Activated CD4-positive, CD25-positive, alpha-beta regulatory T cell treated with anti-CD3 and anti-CD28 coated beads, Interleukin-2, amount 50 U/mL, for 24 hours (primary cell): ENCODE measurements at regions not wholly inside any gene's neighbourhood (a gene's known extent, or its start where the extent isn't known, plus 50 kb on each side); places are given as distances from the start of the nearest gene placed in this dataset.
"Not testable (repeated sequence)": the region's sequence is repeated elsewhere in the genome, so short reads cannot be mapped to it uniquely, and the experiment has no call there.

Experiments used
- ATAC-seq, 2 donors: fragments of 150-1000 bp; cut with Tn5 transposase; one replicate each; pipeline ENCODE4 v1.10.0; 2021; ENCODE audit warnings: mild to moderate bottlenecking in 1 of 2, moderate library complexity in 1 of 2

GRCh38 chr3:186453531-186453930, 90.6 kb downstream of the CRYGS start:
- ATAC-seq, result no peak

- ATAC-seq, result no peak
Measured at GRCh38 chr3:186452517-186452916, 90.5 kb upstream of the DGKG start.

- no peak for ATAC-seq
Measured at GRCh38 chr3:186451371-186451770, 89.3 kb upstream of the DGKG start.

GRCh38 chr3:186444974-186445373, 82.9 kb upstream of the DGKG start:
- ATAC-seq, result no peak

GRCh38 chr3:186444288-186444687, 82.3 kb upstream of the DGKG start:
- no peak for ATAC-seq

- not testable (repeated sequence) for ATAC-seq
Measured at GRCh38 chr3:186442979-186443378, 80.9 kb upstream of the DGKG start.

GRCh38 chr3:186442162-186442561, 80.1 kb upstream of the DGKG start:
- ATAC-seq, result no peak

- no peak for ATAC-seq
Measured at GRCh38 chr3:186440891-186441290, 78.9 kb upstream of the DGKG start.

GRCh38 chr3:186439725-186440124, 77.7 kb upstream of the DGKG start:
- ATAC-seq, result no peak

- ATAC-seq, result not testable (repeated sequence)
Measured at GRCh38 chr3:186435332-186435731, 73.3 kb upstream of the DGKG start.

- ATAC-seq, result no peak
Measured at GRCh38 chr3:186432944-186433732, 71.1 kb upstream of the DGKG start.

- peak in 1 of 2 donors; percentile 38 for ATAC-seq
Measured at GRCh38 chr3:186432189-186432588, 70.2 kb upstream of the DGKG start.

- ATAC-seq, result no peak
Measured at GRCh38 chr3:186427627-186428281, 65.7 kb upstream of the DGKG start.

GRCh38 chr3:186425788-186426730, 64.0 kb upstream of the DGKG start:
- ATAC-seq, result no peak

- ATAC-seq, result no peak
Measured at GRCh38 chr3:186421946-186422345, 59.9 kb upstream of the DGKG start.

GRCh38 chr3:186418671-186419145, 56.7 kb upstream of the DGKG start:
- ATAC-seq, result no peak

GRCh38 chr3:186417791-186418190, 55.8 kb upstream of the DGKG start:
- peak; percentile 28 to 67 for ATAC-seq

GRCh38 chr3:186414735-186415419, 52.8 kb upstream of the DGKG start:
- no peak for ATAC-seq

GRCh38 chr3:186413615-186414415, 51.8 kb upstream of the DGKG start:
- no peak for ATAC-seq

GRCh38 chr3:186411994-186412393, 50.0 kb upstream of the DGKG start:
- peak; percentile 46 to 69 for ATAC-seq
